MM.1S (cell line): ENCODE measurements at regions not wholly inside any gene's neighbourhood (a gene's known extent, or its start where the extent isn't known, plus 50 kb on each side); places are given as distances from the start of the nearest gene placed in this dataset.

Experiments
- DNase-seq: peaks from one replicate; pipeline ENCODE4 v3.0.0-alpha.2; 2015
- H2AFZ ChIP-seq: fragments of 300-600 bp; sonication (generic); 2 replicates; pipeline ENCODE4 v1.6.0; 2016; ENCODE audit warnings: antibody characterized with exemption, low read length
- H3F3A ChIP-seq: fragments of 300-600 bp; sonication (generic); 2 replicates; pipeline ENCODE4 v1.6.1; 2016; ENCODE audit warnings: mild to moderate bottlenecking, antibody characterized with exemption, low read length, moderate library complexity, mixed read lengths; ENCODE audit not compliant: insufficient read depth
- H3K27ac ChIP-seq: fragments of 300-600 bp; sonication (generic); 2 replicates; pipeline ENCODE4 v1.5.1; 2016; ENCODE audit warnings: mild to moderate bottlenecking, low read length
- H3K27me3 ChIP-seq: fragments of 300-600 bp; sonication (generic); replicated peaks from 2 replicates; pipeline ENCODE4 v1.6.0; 2016; ENCODE audit warnings: low read length; ENCODE audit not compliant: insufficient read depth
- H3K36me3 ChIP-seq: fragments of 300-600 bp; sonication (generic); replicated peaks from 2 replicates; pipeline ENCODE4 v1.6.1; 2016; ENCODE audit warnings: mild to moderate bottlenecking, low read length, mixed read lengths; ENCODE audit not compliant: insufficient read depth
- H3K4me1 ChIP-seq: fragments of 300-600 bp; sonication (generic); 2 replicates; pipeline ENCODE4 v1.6.1; 2016; ENCODE audit warnings: low read length, mixed read lengths
- H3K4me2 ChIP-seq: fragments of 300-600 bp; sonication (generic); 2 replicates; pipeline ENCODE4 v1.6.0; 2016; ENCODE audit warnings: low read depth, low read length
- H3K4me3 ChIP-seq: fragments of 300-600 bp; sonication (generic); 2 replicates; pipeline ENCODE4 v1.5.1; 2016; ENCODE audit warnings: low read length, mixed read lengths
- H3K79me2 ChIP-seq: fragments of 300-600 bp; sonication (generic); 2 replicates; pipeline ENCODE4 v1.6.1; 2016; ENCODE audit warnings: mixed run types, low read length, mixed read lengths
- H3K9ac ChIP-seq: fragments of 300-600 bp; sonication (generic); 2 replicates; pipeline ENCODE4 v1.6.1; 2016; ENCODE audit warnings: low read length, mixed read lengths
- H3K9me2 ChIP-seq: fragments of 300-600 bp; sonication (generic); replicated peaks from 2 replicates; pipeline ENCODE4 v1.6.1; 2016; ENCODE audit warnings: mild to moderate bottlenecking, low read length, mixed read lengths; ENCODE audit not compliant: insufficient read depth
- H3K9me3 ChIP-seq: fragments of 300-600 bp; sonication (generic); replicated peaks from 2 replicates; pipeline ENCODE4 v1.6.1; 2016; ENCODE audit warnings: mild to moderate bottlenecking, low read length, mixed read lengths; ENCODE audit not compliant: insufficient read depth
- H4K20me1 ChIP-seq: fragments of 300-600 bp; sonication (generic); 2 replicates; pipeline ENCODE4 v1.6.1; 2016; ENCODE audit warnings: mild to moderate bottlenecking, low read length, moderate library complexity, mixed read lengths; ENCODE audit not compliant: insufficient read depth
- CTCF ChIP-seq: fragments of 300-600 bp; sonication (generic); IDR thresholded peaks from 2 replicates; pipeline ENCODE4 v1.5.1; 2016; ENCODE audit warnings: antibody characterized with exemption, low read length, mixed read lengths
- EZH2 ChIP-seq: fragments of 300-600 bp; sonication (generic); optimal IDR thresholded peaks from 2 replicates; pipeline ENCODE3; 2017; ENCODE audit warnings: low read depth, mild to moderate bottlenecking, antibody characterized with exemption, low read length, mixed read lengths
- EZH2phosphoT487 ChIP-seq: fragments of 300-600 bp; sonication (generic); IDR thresholded peaks from 2 replicates; pipeline ENCODE4 v1.6.1; 2018; ENCODE audit warnings: antibody characterized with exemption, low read length

GRCh38 chrX:8939322-8939721, 94.6 kb downstream of the FAM9B start:
- TF ChIP-seq EZH2phosphoT487 (no peak), CTCF (no peak), EZH2 (no peak)
- Histone ChIP-seq H3K9me3 (no peaks in the 10 kb centered on the region), H3K4me3 (no peak overlapping the region)

DNA sequence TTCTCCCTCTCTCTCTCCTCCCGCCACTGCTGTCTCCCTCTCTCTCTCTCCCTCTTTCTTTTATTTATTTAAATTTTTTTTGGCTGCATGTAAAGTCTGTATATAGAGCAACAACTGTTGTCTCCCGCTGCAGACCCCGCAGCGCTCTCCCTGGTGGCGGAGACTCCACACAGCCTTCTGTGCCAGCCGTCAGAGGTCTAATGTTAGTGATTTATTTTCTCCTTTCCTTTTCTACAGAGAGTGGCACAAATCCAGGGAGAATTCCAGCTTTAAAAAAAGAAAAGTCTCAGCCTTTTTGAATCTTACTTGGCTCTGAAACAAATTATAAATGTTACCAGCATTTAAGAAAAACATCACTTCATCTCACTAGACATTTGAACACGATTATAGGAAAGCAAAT, 106.2 kb downstream of the FAM9B start:
- H3K4me2 ChIP-seq: no peak overlapping the region
- H3K9ac ChIP-seq: no peak overlapping the region
- H4K20me1 ChIP-seq: no peaks in the 10 kb centered on the region
- no peak overlapping the region for H3K4me3 ChIP-seq
- H3K27ac ChIP-seq: no peak overlapping the region
- H3K79me2 ChIP-seq: no peaks in the 10 kb centered on the region
- H3K4me1 ChIP-seq: no peaks in the 10 kb centered on the region
- H3K36me3 ChIP-seq: no peaks in the 10 kb centered on the region
- TF ChIP-seq CTCF: no peak
- no peak for TF ChIP-seq EZH2phosphoT487
- no peak for TF ChIP-seq EZH2
- no peaks in the 10 kb centered on the region for H3K9me3 ChIP-seq
- H2AFZ ChIP-seq: no peak overlapping the region
- no peak for DNase-seq
- no peaks in the 10 kb centered on the region for H3K27me3 ChIP-seq
- no peaks in the 10 kb centered on the region for H3K9me2 ChIP-seq
- H3F3A ChIP-seq: no peaks in the 10 kb centered on the region

More at GRCh38 chrX:8939322-8939721, 94.6 kb downstream of the FAM9B start:
- H2AFZ ChIP-seq: no peak overlapping the region
- H3F3A ChIP-seq: no peaks in the 10 kb centered on the region
- no peaks in the 10 kb centered on the region for H3K27me3 ChIP-seq
- H3K79me2 ChIP-seq: no peaks in the 10 kb centered on the region
- no peaks in the 10 kb centered on the region for H3K36me3 ChIP-seq
- H3K9ac ChIP-seq: no peak overlapping the region
- H3K4me2 ChIP-seq: no peak overlapping the region
- no peaks in the 10 kb centered on the region for H3K9me2 ChIP-seq
- H4K20me1 ChIP-seq: no peaks in the 10 kb centered on the region
- H3K27ac ChIP-seq: no peak overlapping the region
- no peaks in the 10 kb centered on the region for H3K4me1 ChIP-seq
- DNase-seq: no peak

DNA sequence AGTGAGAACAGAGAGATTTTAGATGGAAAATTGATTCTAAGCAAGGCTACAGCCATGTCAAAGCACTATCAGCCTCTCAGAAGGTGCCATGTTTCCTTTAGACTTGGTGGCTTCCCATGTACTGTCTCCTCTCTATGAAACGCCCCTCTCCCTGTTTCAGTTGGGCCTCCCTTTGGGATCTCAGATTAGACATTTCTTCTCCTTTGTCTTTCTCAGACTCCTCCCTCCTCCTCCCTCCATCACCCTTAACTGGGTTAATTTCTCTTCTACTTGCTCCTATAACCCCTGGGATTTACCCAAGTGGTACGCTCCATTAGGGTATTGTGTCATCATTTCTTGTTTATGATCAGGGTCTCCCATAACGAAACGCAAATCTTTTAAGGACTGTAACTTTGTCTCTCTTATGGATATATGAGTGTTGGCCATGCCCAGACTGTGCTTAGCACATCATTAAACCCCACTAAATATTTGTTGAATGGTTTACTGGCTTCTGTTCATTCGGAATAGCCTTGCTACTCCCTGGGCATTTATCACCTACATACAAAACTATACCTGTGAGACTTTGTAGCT, 106.8 kb downstream of the FAM9B start:
- no peaks in the 10 kb centered on the region for H3F3A ChIP-seq
- TF ChIP-seq CTCF (no peak), EZH2 (no peak), EZH2phosphoT487 (no peak)
- DNase-seq: no peak
- H2AFZ ChIP-seq: no peak overlapping the region
- H3K36me3 ChIP-seq: no peaks in the 10 kb centered on the region
- H3K9me3 ChIP-seq: no peaks in the 10 kb centered on the region
- H3K9ac ChIP-seq: no peak overlapping the region
- H4K20me1 ChIP-seq: no peaks in the 10 kb centered on the region
- H3K79me2 ChIP-seq: no peaks in the 10 kb centered on the region
- no peaks in the 10 kb centered on the region for H3K4me1 ChIP-seq
- no peak overlapping the region for H3K27ac ChIP-seq
- H3K4me3 ChIP-seq: no peak overlapping the region
- no peaks in the 10 kb centered on the region for H3K9me2 ChIP-seq
- H3K27me3 ChIP-seq: no peaks in the 10 kb centered on the region
- H3K4me2 ChIP-seq: no peak overlapping the region
